Parathyroid adenoma (tissue), 2 donors: ENCODE measurements at regions not wholly inside any gene's neighbourhood (a gene's known extent, or its start where the extent isn't known, plus 50 kb on each side); places are given as distances from the start of the nearest gene placed in this dataset.

Experiments
- H2AFZ ChIP-seq: fragments of 300-600 bp; sonication (generic); one replicate; pipeline ENCODE4 v1.7.0; 2017; ENCODE audit warnings: antibody characterized with exemption, mild to moderate bottlenecking
- H3K27ac ChIP-seq: fragments of 300-600 bp; sonication (generic); one replicate; pipeline ENCODE4 v1.7.0; 2017
- H3K27me3 ChIP-seq: fragments of 300-600 bp; sonication (generic); one replicate; pipeline ENCODE4 v1.7.0; 2017; ENCODE audit warnings: low read length; ENCODE audit not compliant: control insufficient read depth, insufficient read depth
- H3K36me3 ChIP-seq: fragments of 300-600 bp; sonication (generic); one replicate; pipeline ENCODE4 v1.7.0; 2017; ENCODE audit warnings: low read length; ENCODE audit not compliant: control insufficient read depth, insufficient read depth
- H3K4me1 ChIP-seq: fragments of 300-600 bp; sonication (generic); one replicate; pipeline ENCODE4 v1.7.0; 2017; ENCODE audit warnings: control low read depth
- H3K4me2 ChIP-seq: fragments of 300-600 bp; sonication (generic); one replicate; pipeline ENCODE4 v1.7.0; 2017; ENCODE audit warnings: low read length
- H3K4me3 ChIP-seq: fragments of 300-600 bp; sonication (generic); one replicate; pipeline ENCODE4 v1.7.0; 2017; ENCODE audit warnings: low read depth, low read length
- H3K79me2 ChIP-seq: fragments of 300-600 bp; sonication (generic); one replicate; pipeline ENCODE4 v1.7.0; 2017; ENCODE audit warnings: control low read depth
- H3K9ac ChIP-seq: fragments of 300-600 bp; sonication (generic); one replicate; pipeline ENCODE4 v1.7.0; 2017; ENCODE audit warnings: mild to moderate bottlenecking
- H3K9me3 ChIP-seq: fragments of 300-600 bp; sonication (generic); one replicate; pipeline ENCODE4 v1.7.0; 2017; ENCODE audit warnings: low read length; ENCODE audit not compliant: control insufficient read depth
- CTCF ChIP-seq: fragments of 300-600 bp; sonication (generic); IDR thresholded peaks from one replicate; pipeline ENCODE4 v1.7.0; 2017; ENCODE audit warnings: antibody characterized with exemption, mild to moderate bottlenecking
- donor health status: primary hyperparathyroidism.

- TF ChIP-seq CTCF = no peak
- H3K27ac ChIP-seq = no peak overlapping the region
- H3K27me3 ChIP-seq = no peaks in the 10 kb centered on the region
- no peaks in the 10 kb centered on the region for H3K36me3 ChIP-seq
- no peak overlapping the region for H2AFZ ChIP-seq
- no peaks in the 10 kb centered on the region for H3K4me1 ChIP-seq
- no peak overlapping the region for H3K9ac ChIP-seq
- H3K79me2 ChIP-seq = no peaks in the 10 kb centered on the region
- H3K4me2 ChIP-seq = no peak overlapping the region
- no peaks in the 10 kb centered on the region for H3K9me3 ChIP-seq
- no peak overlapping the region for H3K4me3 ChIP-seq
Observed at GRCh38 chr10:4431114-4431863, 394.7 kb upstream of the AKR1E2 start.

GRCh38 chr10:4429571-4429970 lies 396.4 kb upstream of the AKR1E2 start:
- Histone ChIP-seq H3K4me1 (no peaks in the 10 kb centered on the region), H3K27me3 (no peaks in the 10 kb centered on the region), H3K36me3 (no peaks in the 10 kb centered on the region), H2AFZ (peak overlapping the region; percentile 10), H3K4me3 (no peak overlapping the region), H3K27ac (no peak overlapping the region), H3K4me2 (no peak overlapping the region), H3K9me3 (no peaks in the 10 kb centered on the region), H3K9ac (no peak overlapping the region), H3K79me2 (no peaks in the 10 kb centered on the region)
- TF ChIP-seq CTCF = no peak

- no peak overlapping the region for H2AFZ ChIP-seq
- no peak overlapping the region for H3K27ac ChIP-seq
- no peak overlapping the region for H3K4me2 ChIP-seq
- no peaks in the 10 kb centered on the region for H3K36me3 ChIP-seq
- no peak for TF ChIP-seq CTCF
- no peak overlapping the region for H3K4me3 ChIP-seq
- no peaks in the 10 kb centered on the region for H3K9me3 ChIP-seq
- no peaks in the 10 kb centered on the region for H3K4me1 ChIP-seq
- H3K27me3 ChIP-seq = no peaks in the 10 kb centered on the region
- H3K9ac ChIP-seq = no peak overlapping the region
- no peaks in the 10 kb centered on the region for H3K79me2 ChIP-seq
Observed at GRCh38 chr10:4427532-4427931, 398.5 kb upstream of the AKR1E2 start.

- H3K27me3 ChIP-seq = no peaks in the 10 kb centered on the region
- no peak overlapping the region for H3K27ac ChIP-seq
- no peak overlapping the region for H2AFZ ChIP-seq
- H3K4me2 ChIP-seq = no peak overlapping the region
- H3K9me3 ChIP-seq = no peaks in the 10 kb centered on the region
- no peak overlapping the region for H3K4me3 ChIP-seq
- TF ChIP-seq CTCF = no peak
- no peaks in the 10 kb centered on the region for H3K36me3 ChIP-seq
- no peaks in the 10 kb centered on the region for H3K79me2 ChIP-seq
- H3K4me1 ChIP-seq = no peaks in the 10 kb centered on the region
- no peak overlapping the region for H3K9ac ChIP-seq
Observed at GRCh38 chr10:4426866-4427265, 399.1 kb upstream of the AKR1E2 start.

GRCh38 chr10:4409319-4409718 lies 416.7 kb upstream of the AKR1E2 start:
- no peak overlapping the region for H2AFZ ChIP-seq
- no peaks in the 10 kb centered on the region for H3K9me3 ChIP-seq

More at GRCh38 chr10:4409319-4409718, 416.7 kb upstream of the AKR1E2 start:
- H3K9ac ChIP-seq = no peak overlapping the region
- no peak overlapping the region for H3K4me3 ChIP-seq
- H3K79me2 ChIP-seq = no peaks in the 10 kb centered on the region
- no peaks in the 10 kb centered on the region for H3K36me3 ChIP-seq
- H3K4me2 ChIP-seq = no peak overlapping the region
- TF ChIP-seq CTCF = no peak
- H3K4me1 ChIP-seq = no peaks in the 10 kb centered on the region
- no peaks in the 10 kb centered on the region for H3K27me3 ChIP-seq
- H3K27ac ChIP-seq = no peak overlapping the region
